ENCODE measurements at regions not wholly inside any gene's neighbourhood (a gene's known extent, or its start where the extent isn't known, plus 50 kb on each side); places are given as distances from the start of the nearest gene placed in this dataset.

GRCh38 chr19:30135797-30136196 is 193.8 kb downstream of the URI1 start (continued):
- TF ChIP-seq CHD4 (IDR thresholded peaks at IDR 0.05; ENCODE audit: insufficient read depth, insufficient replicate concordance, low read depth, low read length, poor library complexity, severe bottlenecking) (no peak), REST (IDR thresholded peaks at IDR 0.05; ENCODE audit: borderline replicate concordance) (no peak), REST (CRISPR knock-in tag; IDR thresholded peaks at IDR 0.05; ENCODE audit: low read depth) (no peak), ZNF354B (CRISPR knock-in tag; IDR thresholded peaks at IDR 0.05) (no peak)

Data from K562 (cell line).